ENCODE measurements at regions not wholly inside any gene's neighbourhood (a gene's known extent, or its start where the extent isn't known, plus 50 kb on each side); places are given as distances from the start of the nearest gene placed in this dataset.

- TF ChIP-seq POLR2A (IDR thresholded peaks at IDR 0.05; ENCODE audit: low read depth, low read length) (no peak), POLR2AphosphoS5 (IDR thresholded peaks at IDR 0.05; ENCODE audit: low read depth, low read length) (no peak), TAF1 (IDR thresholded peaks at IDR 0.05; ENCODE audit: low read depth, low read length) (no peak), SPI1 (IDR thresholded peaks at IDR 0.05; ENCODE audit: low read depth, low read length) (no peak), POU2F2 (IDR thresholded peaks at IDR 0.05; ENCODE audit: low read depth, low read length) (no peak), PAX5 (IDR thresholded peaks at IDR 0.05; ENCODE audit: insufficient read depth, low read length, severe bottlenecking) (no peak)
Measured at GRCh38 chr15:46089467-46089935, 454.7 kb downstream of the SQOR start.
